Esophagus muscularis mucosa (tissue), 4 donors: ENCODE measurements at regions not wholly inside any gene's neighbourhood (a gene's known extent, or its start where the extent isn't known, plus 50 kb on each side); places are given as distances from the start of the nearest gene placed in this dataset.

Experiments used
- DNase-seq: peaks from one replicate; pipeline ENCODE4 v3.0.0-alpha.2; 2017; ENCODE audit errors: extremely low spot score
- H3K27ac ChIP-seq, 4 donors: fragments of 200-600 bp; sonication (generic); replicated peaks in 1 of 4; 1 replicate in 3 of 4; 2 replicates in 1 of 4; pipeline ENCODE4 v1.5.1; 2016 to 2019; ENCODE audit warnings: mild to moderate bottlenecking in 1 of 4
- H3K27me3 ChIP-seq, 4 donors: fragments of 200-600 bp; sonication (generic); one replicate each; pipeline versions ENCODE4 v1.5.1 to v1.6.0; 2016 to 2019
- H3K36me3 ChIP-seq, 4 donors: fragments of 200-600 bp; sonication (generic); one replicate each; pipeline ENCODE4 v1.5.1; 2016 to 2019
- H3K4me1 ChIP-seq, 4 donors: fragments of 200-600 bp; sonication (generic); one replicate each; pipeline ENCODE4 v1.5.1; 2016 to 2019
- H3K4me3 ChIP-seq, 4 donors: fragments of 200-600 bp; sonication (generic); 1 replicate in 2 of 4; 2 replicates in 2 of 4; pipeline ENCODE4 v1.5.1; 2016 to 2019; ENCODE audit warnings: mild to moderate bottlenecking in 4 of 4, moderate library complexity in 1 of 4
- H3K9me3 ChIP-seq, 4 donors: fragments of 200-600 bp; sonication (generic); 1 replicate in 3 of 4; 2 replicates in 1 of 4; pipeline ENCODE4 v1.5.1; 2016 to 2019
- CTCF ChIP-seq, 3 experiments: fragments of 200-600 bp in 2 of 3; fragments of 450-650 bp in 1 of 3; sonication (generic) in 2 of 3; IDR thresholded peaks; one replicate each; pipeline ENCODE4 v1.5.1; 2017 to 2019; ENCODE audit warnings: antibody characterized with exemption in 3 of 3, mild to moderate bottlenecking in 2 of 3, moderate library complexity in 1 of 3
- EP300 ChIP-seq: sonication (generic); formaldehyde crosslinking; IDR thresholded peaks from one replicate; pipeline ENCODE4 v1.6.1; 2017; ENCODE audit warnings: antibody characterized with exemption
- POLR2A ChIP-seq: fragments of 450-650 bp; IDR thresholded peaks from one replicate; pipeline ENCODE4 v1.6.1; 2017; ENCODE audit warnings: antibody characterized with exemption, moderate library complexity, mild to moderate bottlenecking, low read depth
- POLR2AphosphoS5 ChIP-seq, 2 donors: sonication (generic); formaldehyde crosslinking; IDR thresholded peaks; one replicate each; pipeline ENCODE4 v1.6.1; 2017; ENCODE audit warnings: antibody characterized with exemption in 2 of 2
- WGBS: methylation state at CpG from one replicate; pipeline ENCODE4 v1.1.5; 2018; 5-methylcytosine and 5-hydroxymethylcytosine counted together
- intact Hi-C: fragments of 100-400 bp; cut with DNase I; formaldehyde crosslinking; loops from one replicate; pipeline ENCODE4 v1.15.1; 2023

GRCh38 chr4:62269918-62270317 lies 1069.8 kb downstream of the ADGRL3 start:
- Histone ChIP-seq H3K4me1 (no peaks in the 10 kb centered on the region), H3K4me3 (no peak overlapping the region), H3K27ac (no peak overlapping the region), H3K27me3 (no peaks in the 10 kb centered on the region), H3K9me3 (peaks cover 0 to 2% (median 0%) of the 10 kb centered on the region in 4 donors), H3K36me3 (no peaks in the 10 kb centered on the region)
- DNase-seq = no peak
- intact Hi-C loops = no loop called here
- no peak for TF ChIP-seq CTCF (IDR thresholded peaks at IDR 0.05)
- TF ChIP-seq POLR2AphosphoS5 (IDR thresholded peaks at IDR 0.05) = no peak
- no peak for TF ChIP-seq POLR2A
- no peak for TF ChIP-seq EP300
- 87% methylated on average over 4 of the region's 4 CpGs for WGBS

- H3K4me1 ChIP-seq = no peaks in the 10 kb centered on the region
- no peak for TF ChIP-seq CTCF (IDR thresholded peaks at IDR 0.05)
- no peak for TF ChIP-seq EP300
- TF ChIP-seq POLR2AphosphoS5 (IDR thresholded peaks at IDR 0.05) = no peak
- TF ChIP-seq POLR2A = no peak
- peaks cover 0 to 6% (median 0%) of the 10 kb centered on the region in 4 donors for H3K9me3 ChIP-seq
- H3K36me3 ChIP-seq = no peaks in the 10 kb centered on the region
- H3K27me3 ChIP-seq = no peaks in the 10 kb centered on the region
- no peak overlapping the region for H3K4me3 ChIP-seq
- intact Hi-C loops = no loop called here
- no peak overlapping the region for H3K27ac ChIP-seq
- DNase-seq = no peak
These were observed 1063.3 kb downstream of the ADGRL3 start for GRCh38 chr4:62263454-62263853.

GRCh38 chr4:62262676-62263075 lies 1062.5 kb downstream of the ADGRL3 start:
- intact Hi-C loops = no loop called here

GRCh38 chr4:62260254-62260653 lies 1060.1 kb downstream of the ADGRL3 start:
- H3K4me3 ChIP-seq = no peak overlapping the region
- H3K27me3 ChIP-seq = no peaks in the 10 kb centered on the region
- TF ChIP-seq EP300 (no peak), POLR2AphosphoS5 (IDR thresholded peaks at IDR 0.05) (no peak), POLR2A (no peak), CTCF (IDR thresholded peaks at IDR 0.05) (no peak)
- no peaks in the 10 kb centered on the region for H3K4me1 ChIP-seq
- no peaks in the 10 kb centered on the region for H3K36me3 ChIP-seq
- peaks cover 0 to 6% (median 0%) of the 10 kb centered on the region in 4 donors for H3K9me3 ChIP-seq
- WGBS = 87% methylated on average over 3 of the region's 3 CpGs
- intact Hi-C loops = no loop called here
- no peak overlapping the region for H3K27ac ChIP-seq
- no peak for DNase-seq

More at GRCh38 chr4:62262676-62263075, 1062.5 kb downstream of the ADGRL3 start:
- Histone ChIP-seq H3K36me3 (no peaks in the 10 kb centered on the region), H3K4me3 (no peak overlapping the region), H3K27ac (no peak overlapping the region), H3K9me3 (peaks cover 0 to 6% (median 0%) of the 10 kb centered on the region in 4 donors), H3K27me3 (no peaks in the 10 kb centered on the region), H3K4me1 (no peaks in the 10 kb centered on the region)
- no peak for TF ChIP-seq POLR2AphosphoS5 (IDR thresholded peaks at IDR 0.05)
- DNase-seq = no peak
- WGBS = 82% methylated on average over 1 of the region's 1 CpG

GRCh38 chr4:62256479-62256878 lies 1056.4 kb downstream of the ADGRL3 start:
- Histone ChIP-seq H3K4me1 (no peaks in the 10 kb centered on the region), H3K27ac (no peak overlapping the region), H3K27me3 (no peaks in the 10 kb centered on the region), H3K36me3 (no peaks in the 10 kb centered on the region), H3K9me3 (no peaks in the 10 kb centered on the region), H3K4me3 (no peak overlapping the region)
- no peak for TF ChIP-seq CTCF (IDR thresholded peaks at IDR 0.05)
- no peak for TF ChIP-seq POLR2AphosphoS5 (IDR thresholded peaks at IDR 0.05)
- no peak for TF ChIP-seq EP300
- no peak for TF ChIP-seq POLR2A
- intact Hi-C loops = no loop called here
- no peak for DNase-seq
